ENCODE measurements at regions not wholly inside any gene's neighbourhood (a gene's known extent, or its start where the extent isn't known, plus 50 kb on each side); places are given as distances from the start of the nearest gene placed in this dataset.

DNA sequence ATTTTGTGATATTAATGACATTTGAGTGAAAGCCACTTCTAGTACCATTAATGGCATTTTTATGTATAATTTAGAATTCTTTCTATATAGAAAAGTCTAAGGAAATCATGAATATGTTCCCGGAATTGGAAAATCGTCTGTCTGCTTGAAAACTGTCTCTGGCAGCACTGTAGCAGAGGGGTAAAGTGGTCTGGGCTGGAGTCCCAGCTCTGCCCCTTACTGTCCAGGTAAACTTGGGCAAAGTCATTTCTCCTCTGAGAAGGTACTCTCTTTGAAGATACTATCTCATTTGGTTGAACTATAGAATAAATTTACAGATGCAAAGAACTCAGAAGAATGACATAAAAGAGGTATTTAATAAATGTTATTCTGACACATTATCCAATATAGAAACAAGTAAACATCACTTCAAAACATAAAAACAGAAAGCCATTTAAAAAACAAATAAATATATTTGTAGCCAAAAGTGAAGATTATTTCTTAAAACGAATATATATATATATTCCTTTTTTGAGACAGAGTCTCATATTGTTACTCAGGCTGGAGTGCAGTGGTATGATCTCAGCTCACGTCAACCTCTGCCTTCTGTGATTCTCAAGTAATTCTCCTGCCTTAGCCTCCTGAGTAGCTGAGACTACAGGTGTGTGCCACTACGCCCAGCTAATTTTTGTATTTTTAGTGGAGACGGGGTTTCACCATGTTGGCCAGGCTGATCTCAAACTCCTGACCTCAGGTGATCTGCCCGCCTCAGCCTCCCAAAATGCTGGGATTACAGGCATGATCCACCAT lies 149.8 kb upstream of the ITGA4 start:
- DNase-seq, result no peak

GRCh38 chr2:181308766-181309515 lies 148.2 kb upstream of the ITGA4 start:
- DNase-seq, result no peak

- no peak for DNase-seq
Measured at GRCh38 chr2:181309586-181309985, 147.6 kb upstream of the ITGA4 start.

- DNase-seq, result no peak
Measured at GRCh38 chr2:181310967-181311366, 146.2 kb upstream of the ITGA4 start.

- DNase-seq, result no peak
Measured at GRCh38 chr2:181311837-181312236, 145.3 kb upstream of the ITGA4 start.

DNA sequence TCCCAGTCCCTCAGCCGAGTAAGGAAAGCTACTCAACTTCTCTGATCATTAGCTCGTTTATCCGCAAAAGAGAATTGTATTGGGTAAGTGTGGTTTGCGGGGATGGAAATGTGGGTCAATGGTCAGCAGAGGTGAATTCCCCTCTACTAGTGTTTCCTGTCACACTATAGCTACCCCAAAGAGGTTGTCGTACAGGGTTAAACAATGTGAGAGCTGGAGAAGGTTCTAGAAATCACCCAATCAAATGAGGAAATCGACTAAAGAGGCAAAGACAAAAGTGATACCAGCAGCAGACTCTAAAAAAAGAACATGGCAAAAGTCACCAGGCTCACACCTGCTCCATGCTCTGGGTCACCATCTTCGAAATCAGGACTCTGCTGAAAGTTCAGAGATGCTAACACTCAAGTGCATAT lies 144.7 kb upstream of the ITGA4 start:
- no peak for DNase-seq

DNA sequence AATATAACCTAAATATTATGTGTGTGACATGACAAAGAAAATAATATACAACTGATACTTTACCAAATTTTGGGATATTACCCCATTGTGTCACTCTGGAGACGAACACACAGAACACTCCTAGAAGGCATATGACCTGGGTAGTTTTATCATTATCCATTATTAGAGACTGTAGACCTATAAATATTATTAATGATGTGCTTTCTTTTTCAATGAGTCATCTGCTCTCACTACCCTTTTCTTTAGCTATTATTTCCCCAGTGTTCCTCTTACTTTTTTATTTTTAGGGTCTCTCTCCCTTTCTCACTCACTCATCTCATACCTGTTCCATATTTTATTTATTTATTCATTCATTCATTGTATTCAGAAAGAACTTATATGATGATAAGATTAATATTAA lies 143.3 kb upstream of the ITGA4 start:
- no peak for DNase-seq

GRCh38 chr2:181314551-181314950 lies 142.6 kb upstream of the ITGA4 start:
- no peak for DNase-seq

DNA sequence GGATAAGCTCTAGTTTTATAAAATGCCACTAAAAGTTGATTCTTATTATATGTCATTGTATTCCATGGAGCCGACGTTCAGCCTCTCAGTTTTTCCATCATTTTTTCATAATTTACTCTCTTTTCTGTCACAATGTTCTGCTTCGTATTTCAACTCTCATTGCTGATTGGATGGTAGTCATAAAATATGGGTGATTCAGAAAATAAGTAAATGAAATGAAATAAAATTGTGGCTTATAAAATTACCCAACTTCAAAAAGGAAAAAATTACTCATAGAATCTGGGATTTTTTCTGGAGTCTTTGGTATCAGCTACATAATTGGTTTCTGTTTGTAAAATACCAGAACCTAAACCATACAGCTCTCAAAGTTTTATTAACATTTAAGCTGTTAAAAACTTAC lies 139.7 kb upstream of the ITGA4 start:
- DNase-seq, result no peak

DNA sequence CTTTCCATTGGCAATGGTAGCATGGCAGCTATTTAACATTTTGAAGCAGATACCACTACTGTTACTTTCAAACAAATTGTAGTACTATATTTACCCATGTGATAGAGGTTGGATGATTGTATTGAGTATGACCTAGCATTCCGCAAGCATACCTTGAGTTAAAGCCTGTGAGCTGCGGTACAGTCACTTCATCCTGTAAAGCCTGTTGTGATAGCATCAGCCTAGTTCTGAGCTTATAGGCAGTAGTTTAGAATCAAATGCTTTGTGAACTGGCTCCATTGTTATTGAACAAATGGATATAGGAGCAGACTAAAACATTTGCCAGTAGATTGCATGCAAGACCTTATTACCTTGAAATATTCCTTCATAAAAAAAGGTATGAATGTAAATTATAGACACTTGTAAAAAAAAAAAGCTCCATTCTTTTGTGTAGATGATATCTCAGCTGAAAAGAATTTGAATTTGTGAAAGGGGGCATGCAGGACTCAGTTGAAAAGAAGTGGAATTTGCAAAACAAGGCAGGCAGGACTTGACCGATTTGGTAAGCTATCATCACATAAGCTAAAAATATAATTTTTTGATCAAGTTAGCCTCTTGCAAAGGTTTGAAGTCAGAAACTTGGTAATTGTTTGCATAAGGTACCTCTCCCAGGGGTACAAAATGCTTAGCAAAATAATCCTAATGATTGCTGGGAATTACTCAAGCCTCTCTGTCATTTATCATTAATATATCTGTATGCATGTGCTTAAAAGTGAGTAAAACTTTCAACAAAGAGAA lies 138.5 kb upstream of the ITGA4 start:
- DNase-seq, result no peak

DNA sequence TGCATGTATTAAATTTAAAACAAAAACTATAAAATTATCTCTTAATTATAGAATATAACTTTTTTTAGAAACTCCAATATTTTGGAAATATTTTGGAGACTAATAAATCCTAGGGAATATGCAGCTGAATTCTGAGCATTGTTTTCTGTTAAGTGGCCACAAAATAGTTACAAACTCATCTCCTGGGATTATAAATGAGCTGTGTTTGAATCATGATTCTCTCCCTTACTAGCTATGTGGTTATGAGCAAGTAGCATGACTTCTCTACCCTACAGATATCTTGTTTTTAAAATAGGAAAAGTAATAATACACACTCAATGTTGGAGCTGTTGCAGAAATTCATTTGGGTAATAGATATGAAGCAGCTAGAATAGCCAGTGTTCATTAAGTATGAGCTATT lies 137.9 kb upstream of the ITGA4 start:
- no peak for DNase-seq

- no peak for DNase-seq
Measured at GRCh38 chr2:181320638-181321037, 136.5 kb upstream of the ITGA4 start.

DNA sequence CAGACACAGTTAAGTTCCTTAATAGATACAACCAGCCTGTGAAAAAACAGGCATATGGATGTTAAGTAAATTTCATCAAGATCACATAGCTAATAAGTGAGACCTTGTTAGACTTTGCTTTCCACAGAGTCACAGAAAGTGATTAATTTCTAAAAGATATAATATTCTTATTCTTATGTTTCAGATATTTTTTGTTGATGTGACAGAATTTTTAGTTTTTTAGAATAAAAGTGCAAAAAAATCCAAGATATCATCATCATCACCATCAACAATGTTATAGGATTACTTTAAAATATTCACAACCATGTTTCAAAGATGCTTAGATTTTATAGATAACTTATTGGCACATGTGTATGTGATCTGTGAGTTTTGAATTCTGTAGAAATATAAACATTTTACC lies 132.3 kb upstream of the ITGA4 start:
- no peak for DNase-seq

- no peak for DNase-seq
Measured at GRCh38 chr2:181326661-181327060, 130.5 kb upstream of the ITGA4 start.

GRCh38 chr2:181330286-181330685 lies 126.9 kb upstream of the ITGA4 start:
- no peak for DNase-seq

GRCh38 chr2:181332044-181332605 lies 125.1 kb upstream of the ITGA4 start:
- no peak for DNase-seq

DNA sequence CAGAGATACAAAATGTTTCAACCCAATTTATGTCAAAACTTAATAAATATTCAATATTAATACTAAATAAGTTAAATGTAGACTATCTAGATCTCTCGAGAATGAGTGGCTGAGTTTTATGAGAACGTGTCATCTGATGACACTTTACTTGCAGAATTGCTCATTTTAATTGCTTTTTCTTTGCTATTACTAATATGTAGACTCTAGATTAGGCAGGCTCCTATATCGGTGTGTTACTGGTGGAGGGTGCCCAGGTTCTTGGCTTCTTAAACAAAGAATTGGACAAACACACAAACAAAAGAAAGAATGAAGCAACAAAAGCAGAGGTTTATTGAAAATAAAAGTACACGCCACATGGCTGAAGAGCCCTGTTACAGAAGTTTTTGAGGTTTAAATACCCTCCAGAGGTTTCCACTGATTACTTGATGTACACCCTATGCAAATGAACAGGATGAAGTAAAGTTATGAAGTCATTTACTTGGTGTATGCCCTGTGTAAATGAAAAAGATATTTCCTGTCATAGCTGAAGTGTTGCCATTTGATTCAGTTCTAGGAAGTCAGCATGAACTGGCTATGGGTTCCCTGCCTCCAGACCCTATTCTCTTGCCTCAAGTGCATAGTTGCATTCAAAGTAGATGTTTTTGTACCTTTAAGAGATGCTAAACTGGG lies 122.9 kb upstream of the ITGA4 start:
- DNase-seq, result no peak

- DNase-seq, result no peak
Measured at GRCh38 chr2:181340891-181341290, 116.3 kb upstream of the ITGA4 start.

DNA sequence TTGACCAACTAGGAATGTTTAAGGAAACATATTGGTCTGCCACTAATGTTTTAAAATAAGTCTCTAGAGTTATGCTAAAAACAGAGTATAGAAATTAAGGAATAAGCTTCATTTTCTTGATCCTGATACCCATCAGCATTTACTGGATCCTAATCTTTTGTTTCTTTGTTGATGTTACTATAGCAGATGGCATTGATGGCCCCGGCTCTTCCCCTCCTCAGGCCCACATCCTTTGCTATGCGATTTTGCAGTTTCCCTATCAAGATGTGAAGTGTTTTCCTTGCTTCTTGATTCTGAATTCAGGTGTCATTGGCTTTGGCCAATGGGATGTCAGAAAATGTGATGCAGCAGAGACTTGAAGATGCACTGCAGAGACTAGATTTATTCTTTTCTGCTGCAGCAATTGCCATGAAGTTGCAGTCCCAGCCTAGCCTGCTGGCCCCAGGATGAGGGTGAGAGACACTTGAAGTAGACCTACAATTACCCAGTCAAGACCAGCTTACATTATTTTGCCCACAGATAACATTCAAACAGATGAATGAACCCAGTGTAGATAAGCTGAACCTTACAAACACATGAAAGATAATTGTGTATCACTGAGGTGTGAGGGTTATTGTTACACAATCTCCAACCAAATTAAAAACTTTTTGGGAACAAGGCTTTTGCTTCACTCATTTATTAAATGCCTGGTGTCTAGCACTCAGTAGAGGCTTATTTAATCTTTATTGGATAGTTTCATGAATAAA lies 115.2 kb upstream of the ITGA4 start:
- no peak for DNase-seq

- no peak for DNase-seq
Measured at GRCh38 chr2:181348107-181348837, 108.9 kb upstream of the ITGA4 start.

- no peak for DNase-seq
Measured at GRCh38 chr2:181352158-181352557, 105.0 kb upstream of the ITGA4 start.
